ENCODE measurements at regions not wholly inside any gene's neighbourhood (a gene's known extent, or its start where the extent isn't known, plus 50 kb on each side); places are given as distances from the start of the nearest gene placed in this dataset.

GRCh38 chr2:43050866-43051265 lies 175.5 kb downstream of the ZFP36L2 start:
- H3K36me3 Mint-ChIP-seq (ENCODE audit: low read depth): no peaks in the 10 kb centered on the region
- no peak overlapping the region for H3K4me3 Mint-ChIP-seq
- no peak for DNase-seq (ENCODE audit: low spot score)
- peaks cover 32% of the 10 kb centered on the region for H3K4me1 Mint-ChIP-seq (ENCODE audit: low read depth)
- intact Hi-C loops (cut with micrococcal nuclease): no loop called here
- H3K27ac Mint-ChIP-seq: no peak overlapping the region
- H3K9me3 Mint-ChIP-seq: no peaks in the 10 kb centered on the region
- peaks cover 16% of the 10 kb centered on the region for H3K27me3 Mint-ChIP-seq (ENCODE audit: insufficient read depth)

GRCh38 chr2:43049836-43050801 lies 176.3 kb downstream of the ZFP36L2 start:
- Mint-ChIP-seq H3K9me3 (no peaks in the 10 kb centered on the region), H3K4me3 (no peak overlapping the region), H3K4me1 (ENCODE audit: low read depth) (peaks cover 32% of the 10 kb centered on the region), H3K27me3 (ENCODE audit: insufficient read depth) (peaks cover 16% of the 10 kb centered on the region), H3K36me3 (ENCODE audit: low read depth) (no peaks in the 10 kb centered on the region), H3K27ac (no peak overlapping the region)
- DNase-seq (ENCODE audit: low spot score): no peak
- intact Hi-C loops (cut with micrococcal nuclease): no loop called here

- no peaks in the 10 kb centered on the region for H3K36me3 Mint-ChIP-seq (ENCODE audit: low read depth)
- H3K27me3 Mint-ChIP-seq (ENCODE audit: insufficient read depth): peaks cover 9% of the 10 kb centered on the region
- H3K4me1 Mint-ChIP-seq (ENCODE audit: low read depth): peaks cover 31% of the 10 kb centered on the region
- H3K27ac Mint-ChIP-seq: no peak overlapping the region
- no peak for DNase-seq (ENCODE audit: low spot score)
- intact Hi-C loops (cut with micrococcal nuclease): no loop called here
- no peaks in the 10 kb centered on the region for H3K9me3 Mint-ChIP-seq
- H3K4me3 Mint-ChIP-seq: no peak overlapping the region
These were observed 179.1 kb downstream of the ZFP36L2 start for GRCh38 chr2:43047187-43047780.

GRCh38 chr2:43045866-43046265 lies 180.5 kb downstream of the ZFP36L2 start:
- H3K4me1 Mint-ChIP-seq (ENCODE audit: low read depth): peaks cover 19% of the 10 kb centered on the region
- intact Hi-C loops (cut with micrococcal nuclease): no loop called here
- H3K9me3 Mint-ChIP-seq: no peaks in the 10 kb centered on the region
- no peak for DNase-seq (ENCODE audit: low spot score)
- no peak overlapping the region for H3K4me3 Mint-ChIP-seq
- peaks cover 5% of the 10 kb centered on the region for H3K27me3 Mint-ChIP-seq (ENCODE audit: insufficient read depth)
- H3K27ac Mint-ChIP-seq: no peak overlapping the region
- H3K36me3 Mint-ChIP-seq (ENCODE audit: low read depth): no peaks in the 10 kb centered on the region

GRCh38 chr2:43044093-43044681 lies 182.2 kb downstream of the ZFP36L2 start:
- DNase-seq (ENCODE audit: low spot score): no peak
- Mint-ChIP-seq H3K9me3 (no peaks in the 10 kb centered on the region), H3K27ac (no peak overlapping the region), H3K4me3 (no peak overlapping the region), H3K27me3 (ENCODE audit: insufficient read depth) (peaks cover 8% of the 10 kb centered on the region), H3K36me3 (ENCODE audit: low read depth) (no peaks in the 10 kb centered on the region), H3K4me1 (ENCODE audit: low read depth) (peaks cover 12% of the 10 kb centered on the region)
- intact Hi-C loops (cut with micrococcal nuclease): no loop called here

- Mint-ChIP-seq H3K4me1 (ENCODE audit: low read depth) (peaks cover 12% of the 10 kb centered on the region), H3K9me3 (no peaks in the 10 kb centered on the region), H3K36me3 (ENCODE audit: low read depth) (no peaks in the 10 kb centered on the region), H3K4me3 (no peak overlapping the region), H3K27ac (no peak overlapping the region), H3K27me3 (ENCODE audit: insufficient read depth) (peaks cover 5% of the 10 kb centered on the region)
- intact Hi-C loops (cut with micrococcal nuclease): no loop called here
- no peak for DNase-seq (ENCODE audit: low spot score)
These were observed 182.9 kb downstream of the ZFP36L2 start for GRCh38 chr2:43043553-43043870.

GRCh38 chr2:43041661-43042360 lies 184.6 kb downstream of the ZFP36L2 start:
- H3K27ac Mint-ChIP-seq: no peak overlapping the region
- H3K4me1 Mint-ChIP-seq (ENCODE audit: low read depth): peaks cover 3% of the 10 kb centered on the region
- no peaks in the 10 kb centered on the region for H3K36me3 Mint-ChIP-seq (ENCODE audit: low read depth)
- H3K9me3 Mint-ChIP-seq: no peaks in the 10 kb centered on the region
- no peak for DNase-seq (ENCODE audit: low spot score)
- H3K4me3 Mint-ChIP-seq: no peak overlapping the region
- H3K27me3 Mint-ChIP-seq (ENCODE audit: insufficient read depth): peaks cover 6% of the 10 kb centered on the region
- intact Hi-C loops (cut with micrococcal nuclease): no loop called here

- Mint-ChIP-seq H3K4me1 (ENCODE audit: low read depth) (no peaks in the 10 kb centered on the region), H3K27me3 (ENCODE audit: insufficient read depth) (peaks cover 10% of the 10 kb centered on the region), H3K36me3 (ENCODE audit: low read depth) (no peaks in the 10 kb centered on the region), H3K9me3 (no peaks in the 10 kb centered on the region), H3K4me3 (no peak overlapping the region), H3K27ac (no peak overlapping the region)
- no peak for DNase-seq (ENCODE audit: low spot score)
- intact Hi-C loops (cut with micrococcal nuclease): no loop called here
These were observed 185.2 kb downstream of the ZFP36L2 start for GRCh38 chr2:43041173-43041591.

- Mint-ChIP-seq H3K9me3 (no peaks in the 10 kb centered on the region), H3K27me3 (ENCODE audit: insufficient read depth) (peaks cover 13% of the 10 kb centered on the region), H3K4me1 (ENCODE audit: low read depth) (no peaks in the 10 kb centered on the region), H3K4me3 (no peak overlapping the region), H3K36me3 (ENCODE audit: low read depth) (no peaks in the 10 kb centered on the region), H3K27ac (no peak overlapping the region)
- no peak for DNase-seq (ENCODE audit: low spot score)
- intact Hi-C loops (cut with micrococcal nuclease): no loop called here
These were observed 186.1 kb downstream of the ZFP36L2 start for GRCh38 chr2:43040084-43040854.

GRCh38 chr2:43039376-43040080 lies 186.9 kb downstream of the ZFP36L2 start:
- Mint-ChIP-seq H3K27me3 (ENCODE audit: insufficient read depth) (peaks cover 13% of the 10 kb centered on the region), H3K9me3 (no peaks in the 10 kb centered on the region), H3K4me1 (ENCODE audit: low read depth) (no peaks in the 10 kb centered on the region), H3K27ac (no peak overlapping the region), H3K4me3 (no peak overlapping the region), H3K36me3 (ENCODE audit: low read depth) (no peaks in the 10 kb centered on the region)
- intact Hi-C loops (cut with micrococcal nuclease): no loop called here
- no peak for DNase-seq (ENCODE audit: low spot score)

GRCh38 chr2:43038696-43039094 lies 187.7 kb downstream of the ZFP36L2 start:
- Mint-ChIP-seq H3K27me3 (ENCODE audit: insufficient read depth) (peaks cover 13% of the 10 kb centered on the region), H3K36me3 (ENCODE audit: low read depth) (no peaks in the 10 kb centered on the region), H3K4me1 (ENCODE audit: low read depth) (no peaks in the 10 kb centered on the region), H3K9me3 (no peaks in the 10 kb centered on the region), H3K27ac (no peak overlapping the region), H3K4me3 (no peak overlapping the region)
- no peak for DNase-seq (ENCODE audit: low spot score)
- intact Hi-C loops (cut with micrococcal nuclease): no loop called here
